ENCODE measurements at regions not wholly inside any gene's neighbourhood (a gene's known extent, or its start where the extent isn't known, plus 50 kb on each side); places are given as distances from the start of the nearest gene placed in this dataset.

GRCh38 chr5:17000291-17000939 is 64.3 kb upstream of the MYO10 start:
- TF ChIP-seq EZH2 (optimal IDR thresholded peaks at IDR 0.05; ENCODE audit: low read depth, low read length) = no peak
- TF ChIP-seq, protein P1, sequence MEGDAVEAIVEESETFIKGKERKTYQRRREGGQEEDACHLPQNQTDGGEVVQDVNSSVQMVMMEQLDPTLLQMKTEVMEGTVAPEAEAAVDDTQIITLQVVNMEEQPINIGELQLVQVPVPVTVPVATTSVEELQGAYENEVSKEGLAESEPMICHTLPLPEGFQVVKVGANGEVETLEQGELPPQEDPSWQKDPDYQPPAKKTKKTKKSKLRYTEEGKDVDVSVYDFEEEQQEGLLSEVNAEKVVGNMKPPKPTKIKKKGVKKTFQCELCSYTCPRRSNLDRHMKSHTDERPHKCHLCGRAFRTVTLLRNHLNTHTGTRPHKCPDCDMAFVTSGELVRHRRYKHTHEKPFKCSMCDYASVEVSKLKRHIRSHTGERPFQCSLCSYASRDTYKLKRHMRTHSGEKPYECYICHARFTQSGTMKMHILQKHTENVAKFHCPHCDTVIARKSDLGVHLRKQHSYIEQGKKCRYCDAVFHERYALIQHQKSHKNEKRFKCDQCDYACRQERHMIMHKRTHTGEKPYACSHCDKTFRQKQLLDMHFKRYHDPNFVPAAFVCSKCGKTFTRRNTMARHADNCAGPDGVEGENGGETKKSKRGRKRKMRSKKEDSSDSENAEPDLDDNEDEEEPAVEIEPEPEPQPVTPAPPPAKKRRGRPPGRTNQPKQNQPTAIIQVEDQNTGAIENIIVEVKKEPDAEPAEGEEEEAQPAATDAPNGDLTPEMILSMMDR (IDR thresholded peaks at IDR 0.05; ENCODE audit: low read length) = no peak
